Activated T-helper 17 cell treated with anti-CD3 and anti-CD28 coated beads, Interleukin-2, amount 50 U/mL, for 72 hours (primary cell): ENCODE measurements at regions not wholly inside any gene's neighbourhood (a gene's known extent, or its start where the extent isn't known, plus 50 kb on each side); places are given as distances from the start of the nearest gene placed in this dataset.

ENCODE experiments used
- ATAC-seq: fragments of 150-1000 bp; cut with Tn5 transposase; replicated peaks from 2 replicates; pipeline ENCODE4 v1.10.0; 2021; ENCODE audit warnings: mild to moderate bottlenecking, moderate library complexity
- H3K27ac Mint-ChIP-seq: one replicate; pipeline ENCODE4 v1.8.0; 2022; ENCODE audit warnings: mixed read lengths
- H3K27me3 Mint-ChIP-seq: one replicate; pipeline ENCODE4 v1.8.0; 2022; ENCODE audit warnings: mixed read lengths
- H3K36me3 Mint-ChIP-seq: one replicate; pipeline ENCODE4 v1.8.0; 2022; ENCODE audit warnings: low read depth, mild to moderate bottlenecking, mixed read lengths
- H3K4me1 Mint-ChIP-seq: one replicate; pipeline ENCODE4 v1.8.0; 2022; ENCODE audit warnings: mixed read lengths
- H3K4me3 Mint-ChIP-seq: one replicate; pipeline ENCODE4 v1.8.0; 2022; ENCODE audit warnings: mild to moderate bottlenecking, mixed read lengths
- H3K9me3 Mint-ChIP-seq: one replicate; pipeline ENCODE4 v1.8.0; 2022; ENCODE audit warnings: mixed read lengths

GRCh38 chr15:57854531-57854930 is 148.0 kb downstream of the POLR2M start:
- H3K27ac Mint-ChIP-seq, result no peak overlapping the region
- no peaks in the 10 kb centered on the region for H3K9me3 Mint-ChIP-seq
- ATAC-seq, result no peak
- H3K27me3 Mint-ChIP-seq, result peaks cover 25% of the 10 kb centered on the region
- H3K4me1 Mint-ChIP-seq, result no peaks in the 10 kb centered on the region
- no peaks in the 10 kb centered on the region for H3K36me3 Mint-ChIP-seq
- H3K4me3 Mint-ChIP-seq, result no peak overlapping the region

DNA sequence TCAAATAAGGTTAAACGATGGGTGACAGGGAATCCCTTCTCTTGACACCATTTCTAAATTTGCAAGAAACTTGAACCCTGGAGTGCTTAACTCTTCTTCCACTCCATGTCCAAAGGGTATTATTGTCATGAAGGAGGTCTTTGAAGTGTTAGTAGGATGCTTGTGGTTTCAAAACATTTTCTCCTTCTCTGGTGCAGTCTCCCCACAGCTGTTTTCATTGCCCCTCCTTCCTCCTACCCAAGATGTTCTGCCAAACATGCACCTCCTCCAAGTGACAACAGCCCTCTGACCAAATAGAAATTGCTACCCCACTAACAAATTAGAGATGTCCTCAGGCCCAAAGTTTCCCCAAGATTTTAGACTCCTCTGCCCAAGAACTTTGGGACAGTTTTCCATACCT is 151.4 kb downstream of the POLR2M start:
- peaks cover 27% of the 10 kb centered on the region for H3K27me3 Mint-ChIP-seq
- H3K4me3 Mint-ChIP-seq, result no peak overlapping the region
- ATAC-seq, result no peak
- no peak overlapping the region for H3K27ac Mint-ChIP-seq
- H3K9me3 Mint-ChIP-seq, result no peaks in the 10 kb centered on the region
- no peaks in the 10 kb centered on the region for H3K36me3 Mint-ChIP-seq
- no peaks in the 10 kb centered on the region for H3K4me1 Mint-ChIP-seq

DNA sequence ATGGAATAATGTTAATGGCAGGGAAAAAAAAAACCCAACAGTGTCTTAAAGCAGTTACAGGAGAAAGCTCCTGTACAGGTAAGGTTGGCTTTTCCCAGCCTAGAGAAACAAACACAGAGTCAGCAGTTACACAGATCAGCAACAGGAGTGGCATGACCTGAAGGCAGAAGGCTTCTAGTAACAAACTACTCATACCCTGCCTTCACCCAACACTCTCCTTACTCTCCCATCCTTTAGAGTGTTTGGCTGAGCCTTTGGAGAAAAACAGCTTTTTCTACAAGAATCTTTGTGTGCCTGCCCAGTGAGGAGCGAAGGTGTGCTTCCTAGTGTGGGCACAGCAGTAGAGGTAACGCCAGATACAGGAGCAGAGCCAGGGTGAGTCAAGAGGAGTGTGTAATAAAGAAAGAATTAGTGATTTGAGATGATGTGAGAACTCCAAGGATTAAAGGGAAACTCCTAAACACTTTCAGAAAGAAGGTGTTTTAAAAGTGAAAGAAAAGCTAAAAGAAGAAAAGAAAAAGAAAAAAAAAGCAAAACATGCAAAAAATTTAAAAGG is 152.7 kb downstream of the POLR2M start:
- Mint-ChIP-seq H3K27ac (no peak overlapping the region), H3K27me3 (peaks cover 26% of the 10 kb centered on the region), H3K4me1 (no peaks in the 10 kb centered on the region), H3K4me3 (no peak overlapping the region), H3K36me3 (no peaks in the 10 kb centered on the region), H3K9me3 (no peaks in the 10 kb centered on the region)
- ATAC-seq, result no peak

- peak; percentile 26 for ATAC-seq
Measured at GRCh38 chr15:57861034-57861638, 154.6 kb downstream of the POLR2M start.

GRCh38 chr15:57861815-57862586 is 155.5 kb downstream of the POLR2M start:
- H3K27ac Mint-ChIP-seq, result no peak overlapping the region
- peaks cover 27% of the 10 kb centered on the region for H3K27me3 Mint-ChIP-seq
- H3K4me1 Mint-ChIP-seq, result no peaks in the 10 kb centered on the region
- H3K36me3 Mint-ChIP-seq, result no peaks in the 10 kb centered on the region
- H3K4me3 Mint-ChIP-seq, result no peak overlapping the region
- no peak for ATAC-seq
- H3K9me3 Mint-ChIP-seq, result no peaks in the 10 kb centered on the region

More at GRCh38 chr15:57861034-57861638, 154.6 kb downstream of the POLR2M start:
- no peak overlapping the region for H3K27ac Mint-ChIP-seq
- H3K4me3 Mint-ChIP-seq, result no peak overlapping the region
- peaks cover 27% of the 10 kb centered on the region for H3K27me3 Mint-ChIP-seq
- H3K4me1 Mint-ChIP-seq, result no peaks in the 10 kb centered on the region
- no peaks in the 10 kb centered on the region for H3K9me3 Mint-ChIP-seq
- no peaks in the 10 kb centered on the region for H3K36me3 Mint-ChIP-seq

- H3K36me3 Mint-ChIP-seq, result no peaks in the 10 kb centered on the region
- no peak for ATAC-seq
- H3K4me3 Mint-ChIP-seq, result no peak overlapping the region
- no peaks in the 10 kb centered on the region for H3K4me1 Mint-ChIP-seq
- H3K9me3 Mint-ChIP-seq, result no peaks in the 10 kb centered on the region
- H3K27me3 Mint-ChIP-seq, result peaks cover 30% of the 10 kb centered on the region
- no peak overlapping the region for H3K27ac Mint-ChIP-seq
Measured at GRCh38 chr15:57862761-57863160, 156.2 kb downstream of the POLR2M start.

DNA sequence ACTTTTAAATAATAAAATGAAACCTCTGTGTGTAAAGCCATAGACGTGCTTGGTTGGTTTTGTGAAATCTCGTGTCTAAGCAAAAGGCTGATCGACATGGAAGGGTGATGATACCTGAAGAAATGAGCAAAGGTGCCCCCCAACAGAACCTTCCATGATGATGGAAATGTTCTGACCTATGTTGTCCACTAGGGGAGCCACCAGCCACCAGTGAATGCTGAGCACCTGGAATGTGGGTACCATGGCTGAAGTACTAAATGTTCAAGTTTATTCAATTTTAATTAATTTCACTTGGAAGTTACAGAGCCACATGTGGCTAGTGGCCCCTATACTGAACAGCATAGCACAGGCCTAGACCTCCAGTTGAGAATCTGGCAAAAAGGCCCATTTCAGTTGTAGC is 158.8 kb downstream of the POLR2M start:
- Mint-ChIP-seq H3K27me3 (peaks cover 37% of the 10 kb centered on the region), H3K36me3 (no peaks in the 10 kb centered on the region), H3K4me3 (no peak overlapping the region), H3K4me1 (no peaks in the 10 kb centered on the region), H3K27ac (no peak overlapping the region), H3K9me3 (no peaks in the 10 kb centered on the region)
- ATAC-seq, result no peak

- Mint-ChIP-seq H3K27ac (no peak overlapping the region), H3K27me3 (peaks cover 40% of the 10 kb centered on the region), H3K9me3 (no peaks in the 10 kb centered on the region), H3K36me3 (no peaks in the 10 kb centered on the region), H3K4me3 (no peak overlapping the region), H3K4me1 (no peaks in the 10 kb centered on the region)
- ATAC-seq, result no peak
Measured at GRCh38 chr15:57866149-57866736, 159.7 kb downstream of the POLR2M start.

GRCh38 chr15:57867970-57868798 is 161.7 kb downstream of the POLR2M start:
- H3K27me3 Mint-ChIP-seq, result peaks cover 55% of the 10 kb centered on the region
- ATAC-seq, result no peak
- H3K9me3 Mint-ChIP-seq, result no peaks in the 10 kb centered on the region
- no peak overlapping the region for H3K4me3 Mint-ChIP-seq
- no peaks in the 10 kb centered on the region for H3K4me1 Mint-ChIP-seq
- no peaks in the 10 kb centered on the region for H3K36me3 Mint-ChIP-seq
- H3K27ac Mint-ChIP-seq, result no peak overlapping the region

GRCh38 chr15:57870667-57871066 is 164.2 kb downstream of the POLR2M start:
- no peak overlapping the region for H3K27ac Mint-ChIP-seq
- ATAC-seq, result no peak
- no peak overlapping the region for H3K4me3 Mint-ChIP-seq
- H3K4me1 Mint-ChIP-seq, result no peaks in the 10 kb centered on the region
- H3K9me3 Mint-ChIP-seq, result peaks cover 6% of the 10 kb centered on the region
- H3K36me3 Mint-ChIP-seq, result no peaks in the 10 kb centered on the region
- peaks cover 64% of the 10 kb centered on the region for H3K27me3 Mint-ChIP-seq

DNA sequence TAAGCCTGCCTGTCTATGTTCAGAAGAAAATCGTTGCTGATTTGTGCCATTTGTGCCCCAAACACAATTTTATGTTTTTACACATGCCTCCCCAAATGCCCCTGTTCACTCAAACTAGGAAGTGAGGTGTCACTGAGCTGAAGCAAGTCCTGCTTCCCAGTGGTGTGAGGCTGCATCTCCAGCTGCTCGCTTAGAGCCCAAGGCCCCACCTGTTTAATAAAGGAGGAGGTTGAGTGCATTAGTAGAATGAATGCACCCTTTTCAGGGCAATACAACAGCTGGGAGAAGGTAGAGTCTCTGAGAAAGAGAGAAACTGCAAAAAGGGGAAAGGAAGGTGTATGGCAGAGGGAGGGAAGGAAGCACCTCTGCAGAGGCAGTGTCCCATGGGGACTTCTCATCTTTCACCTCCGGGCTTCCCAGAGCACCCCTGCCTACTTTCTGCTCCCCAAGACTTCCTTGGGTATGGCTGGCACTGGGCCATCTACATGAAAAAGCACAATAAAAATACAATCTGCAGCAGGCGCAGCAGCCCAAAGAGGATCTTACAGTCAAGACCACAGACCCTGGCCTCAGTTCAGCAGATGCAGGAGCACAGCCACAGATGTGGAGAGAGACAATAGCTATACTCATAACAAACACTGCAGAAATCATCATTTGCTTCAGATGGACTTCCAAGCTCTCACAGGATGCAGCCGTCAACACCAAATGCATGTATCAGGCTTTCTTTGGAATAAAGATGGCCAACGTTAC is 165.9 kb downstream of the POLR2M start:
- Mint-ChIP-seq H3K36me3 (no peaks in the 10 kb centered on the region), H3K9me3 (peaks cover 12% of the 10 kb centered on the region), H3K27me3 (peaks cover 75% of the 10 kb centered on the region), H3K4me1 (no peaks in the 10 kb centered on the region), H3K27ac (no peak overlapping the region), H3K4me3 (no peak overlapping the region)
- ATAC-seq, result no peak

DNA sequence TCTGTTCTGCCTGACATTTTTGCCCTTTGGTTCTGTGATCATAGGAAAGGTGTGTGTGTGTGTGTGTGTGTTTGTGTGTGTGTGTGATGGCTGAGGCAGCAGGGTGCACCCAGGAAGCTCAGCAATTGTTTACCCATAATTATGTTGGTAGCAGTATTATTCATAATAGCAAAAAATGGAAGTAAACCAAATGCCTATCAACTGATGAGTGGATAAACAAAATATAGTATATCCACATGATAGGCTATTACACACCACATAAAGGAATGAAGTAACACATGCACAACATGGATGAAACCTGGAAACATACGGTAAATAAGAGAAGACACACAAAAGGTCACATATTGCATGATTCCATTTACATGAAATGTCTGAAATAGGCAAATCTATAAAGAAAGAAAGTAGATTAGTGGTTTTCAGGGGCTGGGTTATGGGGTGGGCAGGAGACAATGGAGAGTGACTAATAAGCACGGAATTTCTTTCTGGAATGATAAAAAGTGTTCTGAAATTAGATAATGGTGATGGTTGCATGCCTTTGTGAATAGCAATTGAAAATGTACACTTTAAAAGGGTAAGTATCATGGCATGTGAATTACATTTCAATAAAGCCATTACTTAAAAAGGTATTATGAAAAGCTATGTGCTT is 167.2 kb downstream of the POLR2M start:
- Mint-ChIP-seq H3K27me3 (peaks cover 71% of the 10 kb centered on the region), H3K4me1 (no peaks in the 10 kb centered on the region), H3K27ac (no peak overlapping the region), H3K4me3 (no peak overlapping the region), H3K36me3 (no peaks in the 10 kb centered on the region), H3K9me3 (peaks cover 12% of the 10 kb centered on the region)
- no peak for ATAC-seq

DNA sequence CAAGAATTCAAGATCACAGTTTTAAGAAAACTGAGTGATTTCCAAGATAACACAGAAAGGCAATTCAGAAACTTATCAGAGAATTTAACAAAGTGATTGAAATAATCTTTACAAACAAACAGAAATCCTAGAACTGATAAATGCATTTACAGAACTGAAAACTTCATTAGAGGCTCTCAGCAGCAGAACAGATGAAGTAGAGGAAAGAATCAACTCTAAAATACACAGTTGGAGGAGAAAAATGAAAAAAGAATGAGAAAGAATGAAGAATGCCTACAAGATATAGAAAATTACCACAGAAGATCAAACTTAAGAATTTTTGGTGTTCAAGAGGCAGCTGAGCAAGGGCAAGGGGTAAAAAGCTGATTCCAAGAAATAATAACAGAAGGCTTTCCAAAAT is 168.8 kb downstream of the POLR2M start:
- H3K27me3 Mint-ChIP-seq, result peaks cover 56% of the 10 kb centered on the region
- no peaks in the 10 kb centered on the region for H3K36me3 Mint-ChIP-seq
- H3K4me1 Mint-ChIP-seq, result no peaks in the 10 kb centered on the region
- no peak overlapping the region for H3K27ac Mint-ChIP-seq
- peaks cover 12% of the 10 kb centered on the region for H3K9me3 Mint-ChIP-seq
- H3K4me3 Mint-ChIP-seq, result no peak overlapping the region
- no peak for ATAC-seq
